GM19395 (cell line): ENCODE measurements at regions not wholly inside any gene's neighbourhood (a gene's known extent, or its start where the extent isn't known, plus 50 kb on each side); places are given as distances from the start of the nearest gene placed in this dataset.
A peak's percentile ranks its signal among the peaks of the same experiment; 100 is the strongest.
"Not testable (repeated sequence)": the region's sequence is repeated elsewhere in the genome, so short reads cannot be mapped to it uniquely, and the experiment has no call there.

Source experiments
- ATAC-seq: cut with Tn5 transposase; IDR thresholded peaks from one replicate; pipeline ENCODE4 v1.9.1; 2021; ENCODE audit warnings: mild to moderate bottlenecking, moderate library complexity; ENCODE audit not compliant: unreplicated experiment

DNA sequence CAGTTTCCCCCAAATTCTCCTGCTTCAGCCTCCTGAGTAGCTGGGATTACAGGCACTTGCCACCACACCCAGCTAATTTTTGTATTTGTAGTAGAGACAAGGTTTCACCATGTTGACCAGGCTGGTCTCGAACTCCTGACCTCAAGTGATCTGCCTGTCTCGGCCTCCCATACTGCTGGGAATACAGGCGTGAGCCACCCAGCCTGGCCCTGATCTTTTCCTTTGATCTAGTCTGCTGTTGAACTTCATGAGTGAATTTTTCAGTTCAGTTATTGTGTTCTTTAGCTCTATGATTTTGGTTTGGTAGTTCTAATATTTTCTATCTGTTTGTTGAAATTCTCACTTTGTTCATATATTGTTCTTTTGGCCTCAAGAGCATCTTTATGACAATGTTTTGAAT is 83.4 kb upstream of the RAP2C start:
- not testable (repeated sequence) for ATAC-seq

DNA sequence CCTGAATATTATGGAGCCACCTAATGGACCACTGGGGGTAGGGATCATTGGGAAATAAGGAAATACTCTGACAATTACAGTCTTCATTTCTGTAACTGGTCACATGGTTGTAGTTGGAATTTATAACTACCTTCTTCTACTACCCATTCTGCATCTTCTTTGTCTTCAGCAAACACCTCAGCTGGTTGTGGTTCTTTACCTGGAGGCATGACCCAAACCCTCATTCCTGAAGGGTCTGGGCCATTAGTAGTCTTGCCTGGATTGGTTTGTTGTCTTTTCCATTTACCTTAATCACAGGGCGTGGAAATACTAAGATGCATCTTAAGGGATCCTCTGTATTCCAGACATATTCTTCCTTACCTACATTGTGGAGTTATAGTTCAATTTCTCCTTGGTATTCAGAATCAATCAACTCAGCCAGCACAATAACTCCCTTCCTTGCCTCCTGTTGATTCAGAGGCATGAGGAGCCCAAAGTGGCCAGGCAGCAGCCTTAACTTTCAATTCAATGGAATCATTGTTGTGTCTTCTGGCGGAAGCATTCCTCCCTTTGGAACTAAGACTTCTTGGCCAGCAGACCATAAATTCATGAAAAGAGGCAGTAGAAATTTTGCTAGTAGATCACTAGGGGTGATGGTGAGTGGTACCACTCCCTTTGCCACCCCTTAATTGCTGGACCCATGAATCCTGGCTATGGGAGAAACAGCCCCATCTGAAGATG is 75.7 kb upstream of the RAP2C start:
- no peak for ATAC-seq

DNA sequence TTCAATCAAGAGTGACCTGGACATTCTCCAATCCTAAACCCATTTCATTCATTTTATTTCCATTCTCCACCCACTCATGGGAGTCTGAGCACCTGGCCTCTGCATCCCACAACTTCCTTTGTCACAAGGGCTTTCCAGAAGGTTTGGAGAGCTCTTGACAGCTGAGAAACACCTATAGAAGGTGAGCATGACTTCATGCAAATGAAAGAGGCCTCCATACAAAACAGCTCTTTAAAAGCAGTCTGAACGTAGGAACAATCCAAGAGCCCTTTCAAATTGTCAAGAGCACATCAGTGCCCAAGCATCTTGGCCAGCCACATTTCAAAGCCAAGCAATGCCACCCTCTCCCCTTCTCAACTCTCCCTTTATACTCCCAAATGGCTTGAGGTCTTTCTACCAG is 74.9 kb upstream of the RAP2C start:
- no peak for ATAC-seq

DNA sequence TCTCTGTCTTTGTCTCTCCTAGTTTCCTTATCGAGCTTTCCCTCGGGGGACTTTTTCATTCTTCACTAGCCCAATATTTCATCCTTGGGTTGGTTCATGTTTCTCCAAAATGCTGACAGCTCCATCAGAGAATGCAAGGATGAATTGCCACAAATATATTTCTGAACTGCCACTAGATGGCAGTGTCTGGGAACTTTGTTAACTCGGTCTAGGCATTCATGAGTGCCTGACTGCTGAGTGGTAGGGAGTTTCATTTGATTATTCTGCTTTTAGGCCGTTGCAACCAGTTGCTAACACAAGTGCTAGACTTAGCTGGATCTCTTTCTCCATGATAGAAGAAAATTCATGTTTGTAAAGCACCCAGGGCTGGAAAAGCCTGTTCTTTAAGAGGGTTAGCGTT is 73.5 kb upstream of the RAP2C start:
- peak; percentile 89 for ATAC-seq

DNA sequence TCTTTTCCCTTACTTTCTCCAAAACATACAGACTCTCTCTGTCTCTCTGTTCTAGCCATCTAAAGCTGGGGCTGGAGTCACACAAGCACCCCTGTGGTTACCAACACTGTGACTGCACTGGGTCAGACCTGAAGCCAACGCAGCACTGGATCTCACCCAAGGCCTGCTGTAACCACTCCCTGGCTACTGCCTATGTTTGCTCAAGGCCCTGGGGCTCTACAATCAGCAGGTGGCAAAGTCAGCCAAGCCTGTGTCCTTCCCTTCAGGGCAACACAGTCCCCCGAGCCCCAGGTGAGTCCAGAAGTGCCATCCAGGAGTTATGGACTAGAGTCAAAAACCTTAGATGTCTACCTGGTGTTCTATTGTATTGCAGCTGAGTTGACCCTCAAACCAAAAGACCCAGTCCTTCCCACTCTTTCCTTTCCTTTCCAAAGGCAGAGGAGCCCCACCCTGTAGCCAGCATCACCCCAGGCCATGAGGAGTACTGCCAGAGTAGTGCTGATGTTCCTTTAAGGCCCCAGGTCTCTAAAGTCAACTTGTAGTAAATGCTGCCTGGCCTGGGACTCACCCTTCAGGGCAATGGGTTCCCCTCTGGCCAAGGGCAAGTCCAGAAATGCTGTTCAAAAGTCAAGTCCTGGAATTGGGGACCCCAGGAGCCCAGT is 58.8 kb upstream of the RAP2C start:
- ATAC-seq, result no peak

DNA sequence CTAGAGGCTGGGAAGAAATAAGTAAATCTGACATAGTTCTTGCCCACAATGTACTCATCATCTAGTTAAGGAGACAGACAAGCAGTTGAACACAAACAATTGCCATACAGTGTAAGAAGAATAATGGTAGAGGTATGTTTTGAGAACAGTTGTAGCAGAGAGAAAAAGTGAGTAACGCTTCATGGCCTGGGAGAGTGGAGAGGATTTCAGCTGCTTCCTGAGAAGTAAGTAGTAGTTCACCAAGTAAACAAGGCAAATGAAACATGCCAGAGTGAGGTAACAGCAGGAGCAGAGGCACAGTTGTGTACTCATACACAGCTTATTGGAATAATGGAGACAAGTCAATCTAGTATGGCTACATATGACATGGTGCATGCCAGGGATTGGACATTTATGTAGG is 53.6 kb upstream of the RAP2C start:
- ATAC-seq, result no peak

DNA sequence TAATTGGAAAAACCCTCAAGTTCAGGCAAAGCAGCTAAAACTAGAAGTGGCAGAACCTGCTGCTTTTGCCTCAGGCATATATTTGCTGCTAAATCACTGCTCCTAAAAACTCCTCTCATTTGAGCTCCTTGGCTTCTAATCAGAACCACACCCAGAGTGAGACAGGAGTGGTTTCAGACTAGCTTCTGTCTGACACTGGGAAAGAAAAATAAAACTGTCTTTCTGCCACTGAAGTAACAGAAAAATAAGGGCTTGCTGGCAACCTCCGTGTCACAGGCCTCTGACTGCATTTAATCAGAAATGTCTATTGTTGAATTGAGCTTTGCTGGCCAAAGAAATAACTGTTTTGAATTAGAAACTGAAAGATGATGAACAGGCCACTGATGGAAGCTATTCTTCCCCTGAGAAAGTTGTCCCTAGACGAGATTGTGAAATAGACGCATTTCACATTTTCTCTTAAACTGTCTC is 52.1 kb upstream of the RAP2C start:
- no peak for ATAC-seq

DNA sequence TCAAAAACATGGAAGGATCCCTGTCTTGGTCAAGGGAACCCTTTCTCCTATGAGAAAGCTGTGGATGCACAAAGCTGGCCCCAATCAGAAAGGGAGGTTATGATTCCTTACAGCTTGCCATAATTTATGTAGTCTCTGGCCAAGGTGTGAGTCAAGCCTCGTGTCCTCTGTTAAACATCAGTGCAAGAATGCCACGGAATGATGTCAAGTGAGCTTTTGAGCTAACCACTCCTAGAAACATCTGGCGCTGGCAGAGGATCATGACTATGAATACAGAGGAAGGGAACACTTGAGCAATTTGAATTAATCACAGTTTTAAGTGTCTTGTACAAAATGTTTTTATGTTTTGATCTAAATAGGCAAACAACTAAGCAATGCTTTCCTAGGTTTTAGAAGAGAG is 51.5 kb upstream of the RAP2C start:
- no peak for ATAC-seq

DNA sequence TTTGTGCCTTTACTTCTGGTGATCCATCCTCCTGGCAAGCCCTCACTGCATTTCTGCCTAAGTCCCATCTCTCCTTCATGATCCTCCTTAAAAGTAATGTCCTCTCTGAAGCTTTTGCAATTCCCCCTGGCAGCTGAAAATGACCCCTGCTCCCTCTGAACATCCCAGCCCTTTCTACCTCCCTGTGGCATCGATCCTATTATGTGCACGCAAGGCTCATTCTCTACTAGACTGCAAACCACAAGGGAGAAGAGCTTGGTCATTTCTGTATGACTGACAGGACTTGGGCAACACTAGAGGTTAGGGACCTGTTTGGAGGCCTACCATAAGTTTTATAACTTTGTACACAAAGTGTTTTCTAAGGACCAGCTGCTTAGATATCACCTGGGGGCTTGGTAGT is 50.8 kb upstream of the RAP2C start:
- ATAC-seq, result no peak
